ENCODE measurements at regions not wholly inside any gene's neighbourhood (a gene's known extent, or its start where the extent isn't known, plus 50 kb on each side); places are given as distances from the start of the nearest gene placed in this dataset.

- no peak for TF ChIP-seq EP300 (IDR thresholded peaks at IDR 0.05)
- TF ChIP-seq, protein P1, sequence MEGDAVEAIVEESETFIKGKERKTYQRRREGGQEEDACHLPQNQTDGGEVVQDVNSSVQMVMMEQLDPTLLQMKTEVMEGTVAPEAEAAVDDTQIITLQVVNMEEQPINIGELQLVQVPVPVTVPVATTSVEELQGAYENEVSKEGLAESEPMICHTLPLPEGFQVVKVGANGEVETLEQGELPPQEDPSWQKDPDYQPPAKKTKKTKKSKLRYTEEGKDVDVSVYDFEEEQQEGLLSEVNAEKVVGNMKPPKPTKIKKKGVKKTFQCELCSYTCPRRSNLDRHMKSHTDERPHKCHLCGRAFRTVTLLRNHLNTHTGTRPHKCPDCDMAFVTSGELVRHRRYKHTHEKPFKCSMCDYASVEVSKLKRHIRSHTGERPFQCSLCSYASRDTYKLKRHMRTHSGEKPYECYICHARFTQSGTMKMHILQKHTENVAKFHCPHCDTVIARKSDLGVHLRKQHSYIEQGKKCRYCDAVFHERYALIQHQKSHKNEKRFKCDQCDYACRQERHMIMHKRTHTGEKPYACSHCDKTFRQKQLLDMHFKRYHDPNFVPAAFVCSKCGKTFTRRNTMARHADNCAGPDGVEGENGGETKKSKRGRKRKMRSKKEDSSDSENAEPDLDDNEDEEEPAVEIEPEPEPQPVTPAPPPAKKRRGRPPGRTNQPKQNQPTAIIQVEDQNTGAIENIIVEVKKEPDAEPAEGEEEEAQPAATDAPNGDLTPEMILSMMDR (IDR thresholded peaks at IDR 0.05), result no peak
Measured at GRCh38 chr10:23755556-23755955, 316.7 kb downstream of the OTUD1 start.
